HL-60/S4 treated with retinoic acid at 250 ng/mL for 4 days and 3 days (cell line): ENCODE measurements at regions not wholly inside any gene's neighbourhood (a gene's known extent, or its start where the extent isn't known, plus 50 kb on each side); places are given as distances from the start of the nearest gene placed in this dataset.

Experiments
- in situ Hi-C: fragments of 300-500 bp; cut with MboI; formaldehyde crosslinking; loops from 2 replicates; pipeline ENCODE4 v1.7.0; 2022; ENCODE audit warnings: low sequenced_read_pairs

DNA sequence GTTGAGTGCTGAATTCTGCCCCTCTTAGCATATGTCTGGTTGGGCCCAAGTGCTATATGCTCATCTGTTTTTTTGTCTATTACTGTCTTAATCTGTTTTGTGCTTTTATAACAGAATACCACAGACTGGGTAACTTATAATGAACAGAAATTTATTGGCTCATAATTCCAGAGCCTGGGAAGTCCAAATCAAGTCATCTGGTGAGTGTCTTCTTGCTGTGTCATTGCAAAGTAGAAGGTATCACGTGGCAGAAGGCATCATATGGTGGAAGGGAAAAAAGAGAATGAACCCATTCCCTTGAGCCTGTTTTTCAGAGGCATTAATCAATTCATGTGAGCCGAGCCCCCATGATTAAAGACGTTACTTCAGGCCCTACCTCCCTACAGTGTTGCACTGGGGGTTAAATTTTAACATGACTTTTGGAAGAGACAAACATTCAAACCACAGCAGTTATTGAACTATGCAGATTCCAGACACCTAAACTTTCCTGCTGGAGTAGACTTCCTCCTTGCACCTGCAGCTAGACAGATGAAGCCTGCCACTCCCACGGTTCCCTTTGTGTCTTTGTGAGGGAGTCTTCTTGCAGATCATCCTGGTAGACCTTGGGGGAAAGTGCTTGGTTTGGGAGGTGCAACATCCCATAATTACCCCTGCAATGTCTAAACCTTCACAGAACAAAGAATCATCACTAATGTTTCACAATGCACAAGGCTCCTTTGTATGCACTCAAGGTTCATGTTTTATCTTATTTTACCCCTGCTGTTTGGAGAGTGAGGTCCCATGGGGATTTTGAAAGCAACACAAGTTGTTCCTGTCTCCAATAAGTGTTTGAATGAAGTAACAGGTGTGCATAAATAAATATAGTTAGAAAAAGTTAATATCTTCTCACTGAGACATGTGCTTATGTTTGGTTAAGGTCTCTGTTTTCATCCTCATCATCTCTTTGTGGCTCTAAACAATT is 64.7 kb upstream of the XCR1 start:
- in situ Hi-C loops = loop anchor here (10.0 kb wide), 1 partner anchor 113 kb away; the partner anchor contains the start of gene CCR1

DNA sequence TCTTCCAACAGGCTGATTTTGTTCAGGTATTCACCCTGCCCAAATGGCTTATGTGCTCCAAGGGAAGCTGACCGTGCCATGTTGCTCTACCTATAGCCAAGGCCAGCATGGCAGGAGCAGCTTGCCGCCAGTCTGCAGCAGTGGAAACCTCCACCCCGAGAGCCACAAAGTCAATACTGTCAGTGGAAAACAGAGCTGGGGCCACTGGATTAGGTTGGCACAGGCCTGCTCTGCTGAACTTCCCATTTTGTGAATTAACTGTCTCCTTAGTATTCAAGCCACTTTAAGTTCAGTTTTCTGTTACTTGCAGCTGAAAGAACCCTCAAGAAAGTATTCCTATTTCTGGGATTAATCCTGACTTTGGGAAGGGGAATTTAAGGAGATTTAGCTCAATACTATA is 63.8 kb upstream of the XCR1 start:
- in situ Hi-C loops = loop anchor here (10.0 kb wide), 1 partner anchor 114 kb away; the partner anchor contains the start of gene CCR1

GRCh38 chr3:46090161-46090591 is 62.9 kb upstream of the XCR1 start:
- in situ Hi-C loops = loop anchor here (10.0 kb wide), 1 partner anchor 115 kb away; the partner anchor contains the start of gene CCR1

GRCh38 chr3:46089237-46090011 is 62.1 kb upstream of the XCR1 start:
- in situ Hi-C loops = loop anchor here (5.0 to 10.0 kb wide), 2 partner anchors 115 to 283 kb away; partner anchors contain the start of genes CCR1 and CCR5

- in situ Hi-C loops = loop anchor here (5.0 kb wide), 1 partner anchor 284 kb away; the partner anchor contains the start of gene CCR5
Observed at GRCh38 chr3:46087871-46088270, 60.6 kb upstream of the XCR1 start.

GRCh38 chr3:46086986-46087385 is 59.7 kb upstream of the XCR1 start:
- in situ Hi-C loops = loop anchor here (5.0 kb wide), 1 partner anchor 285 kb away; the partner anchor contains the start of gene CCR5

DNA sequence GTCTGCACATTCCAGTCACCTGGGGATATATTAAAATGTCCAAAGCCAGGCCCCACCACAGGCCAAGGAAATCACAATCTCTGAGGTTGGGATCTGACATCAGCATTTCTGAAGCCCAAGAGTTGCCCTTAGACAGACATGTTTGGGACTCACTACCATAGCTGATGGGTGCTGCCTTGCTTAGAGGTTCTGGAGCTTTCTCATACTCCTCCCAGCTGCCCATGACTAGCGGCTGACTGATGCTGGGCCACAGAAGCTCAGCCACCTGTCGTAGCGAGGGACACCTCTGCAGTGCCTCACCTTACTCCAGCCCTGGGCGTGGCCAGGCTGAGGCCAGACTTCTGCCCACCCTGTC is 58.8 kb upstream of the XCR1 start:
- in situ Hi-C loops = loop anchor here (5.0 kb wide), 1 partner anchor 286 kb away; the partner anchor contains the start of gene CCR5

GRCh38 chr3:46085421-46086082 is 58.3 kb upstream of the XCR1 start:
- in situ Hi-C loops = loop anchor here (5.0 kb wide), 1 partner anchor 287 kb away; the partner anchor contains the start of gene CCR5

GRCh38 chr3:46083956-46084355 is 56.7 kb upstream of the XCR1 start:
- in situ Hi-C loops = no loop called here

- in situ Hi-C loops = no loop called here
Observed at GRCh38 chr3:46082849-46083248, 55.6 kb upstream of the XCR1 start.

- in situ Hi-C loops = no loop called here
Observed at GRCh38 chr3:46082021-46082420, 54.7 kb upstream of the XCR1 start.

DNA sequence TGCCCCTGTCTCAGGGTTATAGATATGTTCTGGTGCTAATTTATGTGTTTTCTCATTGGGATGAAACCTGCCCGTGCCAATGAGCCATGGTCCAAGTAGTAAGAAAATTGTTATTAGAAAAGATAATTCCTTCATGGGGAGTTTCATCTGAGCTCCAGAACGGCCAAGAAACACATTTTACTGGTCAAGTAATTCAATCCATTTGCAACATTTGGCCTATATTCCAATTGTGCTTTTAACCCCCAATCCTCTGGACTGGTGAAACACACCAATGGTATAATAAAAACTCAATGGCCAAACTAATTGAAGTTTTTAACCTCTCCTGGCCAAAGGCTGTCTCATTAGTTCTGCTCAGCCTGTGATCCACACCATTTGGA is 53.7 kb upstream of the XCR1 start:
- in situ Hi-C loops = no loop called here

DNA sequence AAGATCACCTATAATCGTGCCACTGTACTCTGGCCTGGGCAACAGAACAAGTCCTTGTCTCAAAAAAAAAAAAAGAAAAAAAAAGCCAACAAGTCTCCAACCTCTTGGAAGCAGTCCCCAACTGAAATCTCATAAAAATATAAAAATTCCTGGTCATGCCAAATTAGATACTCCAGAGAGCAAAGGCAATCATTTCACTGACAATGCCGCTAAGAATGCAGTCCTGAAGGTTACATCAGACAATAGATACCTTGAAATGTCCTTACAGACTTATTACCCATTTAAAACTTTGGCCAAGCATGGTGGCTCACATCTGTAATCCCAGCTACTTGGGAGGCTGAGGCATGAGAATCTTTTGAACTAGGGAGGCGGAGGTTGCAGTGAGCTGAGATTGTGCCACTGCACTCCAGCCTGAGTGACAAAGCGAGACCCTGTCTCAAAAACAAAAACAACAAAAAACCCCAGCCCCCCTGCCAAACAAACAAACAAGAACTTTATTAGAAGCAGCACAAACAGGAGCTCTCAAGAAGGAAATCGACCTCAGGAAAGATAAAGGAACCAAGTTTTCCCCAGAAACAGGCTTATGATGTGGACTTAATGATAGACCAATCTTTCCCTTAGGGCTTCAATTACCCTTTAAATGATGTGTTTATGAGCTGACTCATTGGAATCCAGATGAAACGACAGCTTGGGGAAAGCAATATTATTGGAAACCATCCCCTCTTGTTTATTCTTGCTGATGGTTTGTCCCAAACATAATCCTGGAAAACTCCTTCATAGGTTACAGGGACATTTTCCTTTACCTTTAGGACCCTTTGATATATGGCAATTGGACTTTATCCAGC is 53.1 kb upstream of the XCR1 start:
- in situ Hi-C loops = no loop called here

GRCh38 chr3:46078712-46079400 is 51.6 kb upstream of the XCR1 start:
- in situ Hi-C loops = no loop called here
